ENCODE measurements at regions not wholly inside any gene's neighbourhood (a gene's known extent, or its start where the extent isn't known, plus 50 kb on each side); places are given as distances from the start of the nearest gene placed in this dataset.
"Not testable (repeated sequence)": the region's sequence is repeated elsewhere in the genome, so short reads cannot be mapped to it uniquely, and the experiment has no call there.

DNA sequence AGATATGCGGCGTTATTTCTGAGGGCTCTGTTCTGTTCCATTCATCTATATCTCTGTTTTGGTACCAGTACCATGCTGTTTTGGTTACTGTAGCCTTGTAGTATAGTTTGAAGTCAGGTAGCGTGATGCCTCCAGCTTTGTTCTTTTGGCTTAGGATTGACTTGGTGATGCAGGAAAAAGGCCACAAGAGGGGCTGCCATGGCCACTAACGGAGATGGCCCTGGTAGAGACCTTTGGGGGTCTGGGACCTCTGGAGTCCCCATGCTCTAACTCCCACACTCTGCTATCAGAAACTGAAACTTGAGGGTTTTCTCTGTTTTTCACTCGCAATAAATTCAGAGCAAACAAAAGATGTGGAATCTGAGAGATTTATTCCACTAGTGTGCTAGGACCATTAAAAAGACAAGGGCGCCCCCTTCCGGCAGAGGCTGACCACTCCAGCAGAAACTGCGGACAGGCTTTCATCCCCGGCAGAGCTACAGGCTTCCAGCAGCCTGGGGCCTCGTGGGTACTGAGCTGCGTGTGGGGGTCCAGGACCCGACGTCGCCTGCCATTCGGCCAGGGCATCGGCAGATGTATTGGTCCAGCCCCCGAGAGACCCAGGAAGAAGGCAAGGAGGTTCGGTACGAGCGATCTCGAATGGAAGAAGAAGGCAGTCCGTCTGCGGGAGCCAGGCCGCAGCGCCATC lies 775.1 kb downstream of the EPHA7 start:
- TF ChIP-seq, protein P1, sequence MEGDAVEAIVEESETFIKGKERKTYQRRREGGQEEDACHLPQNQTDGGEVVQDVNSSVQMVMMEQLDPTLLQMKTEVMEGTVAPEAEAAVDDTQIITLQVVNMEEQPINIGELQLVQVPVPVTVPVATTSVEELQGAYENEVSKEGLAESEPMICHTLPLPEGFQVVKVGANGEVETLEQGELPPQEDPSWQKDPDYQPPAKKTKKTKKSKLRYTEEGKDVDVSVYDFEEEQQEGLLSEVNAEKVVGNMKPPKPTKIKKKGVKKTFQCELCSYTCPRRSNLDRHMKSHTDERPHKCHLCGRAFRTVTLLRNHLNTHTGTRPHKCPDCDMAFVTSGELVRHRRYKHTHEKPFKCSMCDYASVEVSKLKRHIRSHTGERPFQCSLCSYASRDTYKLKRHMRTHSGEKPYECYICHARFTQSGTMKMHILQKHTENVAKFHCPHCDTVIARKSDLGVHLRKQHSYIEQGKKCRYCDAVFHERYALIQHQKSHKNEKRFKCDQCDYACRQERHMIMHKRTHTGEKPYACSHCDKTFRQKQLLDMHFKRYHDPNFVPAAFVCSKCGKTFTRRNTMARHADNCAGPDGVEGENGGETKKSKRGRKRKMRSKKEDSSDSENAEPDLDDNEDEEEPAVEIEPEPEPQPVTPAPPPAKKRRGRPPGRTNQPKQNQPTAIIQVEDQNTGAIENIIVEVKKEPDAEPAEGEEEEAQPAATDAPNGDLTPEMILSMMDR (IDR thresholded peaks at IDR 0.05; ENCODE audit: low read depth, low read length) = peak; percentile 50
- H3K4me3 ChIP-seq (ENCODE audit: low read depth, low read length); in situ Hi-C loops (cut with HindIII; ENCODE audit: low sequenced_read_pairs): not testable (repeated sequence)
- DNase-seq (ENCODE audit: low read depth, low spot score) = peak; percentile 21

DNA sequence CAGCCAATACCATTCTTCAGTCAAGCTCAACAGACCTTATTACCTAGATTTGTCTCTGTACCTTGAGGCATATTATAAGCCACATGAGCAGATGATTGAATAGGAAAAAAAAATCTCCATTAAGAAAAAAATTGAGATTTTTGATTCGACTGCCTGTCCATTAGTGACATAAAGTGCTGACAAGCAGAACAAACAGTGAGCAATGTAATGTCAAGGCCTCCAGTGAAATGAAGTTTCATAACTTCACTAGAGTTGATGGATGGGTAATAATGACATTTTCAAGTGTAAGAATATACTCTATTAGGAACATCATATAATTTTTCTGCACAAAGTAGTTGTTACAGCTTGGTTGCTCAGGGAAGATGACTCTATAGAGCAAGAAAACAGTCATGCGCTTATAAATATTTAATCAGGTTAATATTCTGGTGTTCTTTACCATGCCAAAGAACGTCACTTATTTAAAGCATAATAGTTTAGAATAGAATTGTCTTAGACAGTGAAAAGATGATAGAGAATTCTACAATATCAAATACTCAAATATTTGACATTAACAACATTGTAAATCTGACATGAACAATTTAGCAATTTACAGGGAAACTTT lies 783.7 kb downstream of the EPHA7 start:
- TF ChIP-seq, protein P1 (IDR thresholded peaks at IDR 0.05; ENCODE audit: low read depth, low read length) = no peak
- no peak for DNase-seq (ENCODE audit: low read depth, low spot score)
- H3K4me3 ChIP-seq (ENCODE audit: low read depth, low read length) = no peak overlapping the region
- in situ Hi-C loops (cut with HindIII; ENCODE audit: low sequenced_read_pairs) = no loop called here

DNA sequence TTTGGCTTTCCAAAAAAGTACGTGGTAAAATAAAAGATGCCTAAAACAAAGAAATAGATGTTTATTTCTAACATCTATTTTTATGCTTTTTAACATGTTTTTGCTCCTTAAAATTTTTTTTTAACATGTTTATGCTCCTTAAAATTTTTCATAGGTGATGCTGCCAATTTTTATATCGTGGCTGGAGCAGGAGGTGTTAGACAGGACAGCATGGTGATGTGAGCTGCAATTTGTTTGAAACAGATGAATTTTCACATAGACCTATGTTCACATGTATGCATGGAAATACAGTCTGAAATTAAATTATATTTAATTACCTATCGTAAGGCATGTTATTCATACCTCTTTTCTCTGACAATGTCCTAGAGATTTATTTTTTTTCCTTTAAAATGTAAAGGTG lies 784.8 kb downstream of the EPHA7 start:
- DNase-seq (ENCODE audit: low read depth, low spot score) = no peak
- TF ChIP-seq, protein P1 (IDR thresholded peaks at IDR 0.05; ENCODE audit: low read depth, low read length) = no peak
- in situ Hi-C loops (cut with HindIII; ENCODE audit: low sequenced_read_pairs) = no loop called here
- H3K4me3 ChIP-seq (ENCODE audit: low read depth, low read length) = no peak overlapping the region

DNA sequence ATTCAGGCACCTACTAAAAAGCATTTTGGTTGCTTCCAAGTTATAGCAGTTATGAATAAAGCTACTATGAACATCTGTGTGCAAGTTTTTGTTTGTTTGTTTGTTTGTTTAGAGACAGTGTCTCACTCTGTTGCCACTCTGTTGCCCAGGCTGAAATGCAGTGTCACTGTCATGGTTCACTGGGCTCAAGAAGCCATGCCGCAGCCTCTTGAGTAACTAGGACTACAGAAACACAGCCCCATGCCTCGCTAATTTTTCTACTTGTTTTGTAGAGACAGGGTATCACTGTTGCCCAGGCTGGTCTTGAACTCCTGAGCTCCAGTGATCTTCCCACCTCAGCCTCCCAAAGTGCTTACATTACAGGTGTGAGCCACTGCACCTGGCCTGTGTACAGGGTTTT lies 795.9 kb downstream of the EPHA7 start:
- TF ChIP-seq, protein P1 (IDR thresholded peaks at IDR 0.05; ENCODE audit: low read depth, low read length) = no peak
- in situ Hi-C loops (cut with HindIII; ENCODE audit: low sequenced_read_pairs) = no loop called here
- H3K4me3 ChIP-seq (ENCODE audit: low read depth, low read length) = no peak overlapping the region
- no peak for DNase-seq (ENCODE audit: low read depth, low spot score)

DNA sequence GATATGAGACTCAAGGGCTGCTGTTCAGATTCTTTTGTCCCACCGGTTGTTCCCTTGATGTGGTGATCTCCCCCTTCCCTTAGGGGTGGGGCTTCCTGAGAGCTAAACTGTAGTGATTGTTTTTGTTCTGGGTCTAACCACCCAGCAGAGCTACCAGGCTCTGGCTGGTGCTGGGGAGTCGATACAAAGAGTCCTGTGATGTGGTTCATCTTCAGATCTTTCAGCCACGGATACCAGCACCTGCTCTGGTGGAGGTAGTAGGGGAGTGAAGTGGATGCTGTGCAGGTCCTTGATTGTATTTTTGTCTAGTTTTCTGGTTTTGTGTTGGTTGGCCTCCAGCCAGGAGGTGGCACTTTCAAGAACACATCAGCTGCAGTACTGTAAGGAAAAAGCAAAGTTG lies 801.6 kb downstream of the EPHA7 start:
- no peak for DNase-seq (ENCODE audit: low read depth, low spot score)
- TF ChIP-seq, protein P1 (IDR thresholded peaks at IDR 0.05; ENCODE audit: low read depth, low read length) = no peak
- in situ Hi-C loops (cut with HindIII; ENCODE audit: low sequenced_read_pairs) = no loop called here

DNA sequence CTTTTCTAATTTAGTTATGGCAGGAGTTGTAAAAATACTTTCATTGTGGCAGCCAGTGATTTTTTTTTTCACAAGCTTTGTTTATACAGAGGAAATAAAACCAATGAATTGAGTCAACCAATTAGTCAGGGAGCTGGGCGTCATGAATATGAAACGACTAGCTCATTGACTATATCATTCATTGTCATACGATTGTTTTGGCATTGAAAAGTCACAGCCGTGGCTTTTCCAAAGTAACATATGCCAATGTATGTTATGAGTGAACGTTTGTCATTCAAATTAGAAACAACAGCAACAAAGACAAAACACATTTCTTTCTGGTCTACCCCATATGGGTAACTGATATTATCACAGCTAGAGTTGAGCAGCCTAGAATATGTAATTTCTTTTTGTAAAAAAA lies 810.6 kb downstream of the EPHA7 start:
- DNase-seq (ENCODE audit: low read depth, low spot score) = no peak
- H3K4me3 ChIP-seq (ENCODE audit: low read depth, low read length) = no peak overlapping the region
- in situ Hi-C loops (cut with HindIII; ENCODE audit: low sequenced_read_pairs) = no loop called here
- TF ChIP-seq, protein P1 (IDR thresholded peaks at IDR 0.05; ENCODE audit: low read depth, low read length) = no peak

More for the DNA sequence above, 801.6 kb downstream of the EPHA7 start:
- no peak overlapping the region for H3K4me3 ChIP-seq (ENCODE audit: low read depth, low read length)

All from astrocyte of the spinal cord (primary cell).